LoVo (cell line): ENCODE measurements at regions not wholly inside any gene's neighbourhood (a gene's known extent, or its start where the extent isn't known, plus 50 kb on each side); places are given as distances from the start of the nearest gene placed in this dataset.
"Not testable (repeated sequence)": the region's sequence is repeated elsewhere in the genome, so short reads cannot be mapped to it uniquely, and the experiment has no call there.

Source experiments
- DNase-seq: peaks from one replicate; pipeline ENCODE4 v3.0.0-alpha.2; 2016; ENCODE audit warnings: low spot score

DNA sequence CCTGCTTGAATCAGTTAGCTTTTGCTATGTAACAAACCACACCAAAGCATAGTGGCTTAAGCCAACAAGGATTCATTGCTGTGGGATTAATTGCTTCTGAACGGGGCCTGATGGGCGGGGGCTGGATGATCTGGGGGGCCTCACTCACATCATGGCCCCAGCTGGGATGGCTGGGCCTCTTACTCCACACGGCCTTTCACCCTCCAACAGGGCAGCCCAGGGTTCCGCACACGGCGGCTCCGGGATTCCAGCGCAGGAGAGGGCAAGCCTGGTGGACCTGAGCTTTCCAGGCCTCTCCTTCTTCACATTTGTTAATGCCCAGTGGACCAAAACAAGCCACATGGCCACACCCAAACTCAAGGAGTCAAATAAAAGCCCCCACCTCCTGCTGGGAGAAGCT lies 86.3 kb upstream of the PHLPP1 start:
- no peak for DNase-seq

DNA sequence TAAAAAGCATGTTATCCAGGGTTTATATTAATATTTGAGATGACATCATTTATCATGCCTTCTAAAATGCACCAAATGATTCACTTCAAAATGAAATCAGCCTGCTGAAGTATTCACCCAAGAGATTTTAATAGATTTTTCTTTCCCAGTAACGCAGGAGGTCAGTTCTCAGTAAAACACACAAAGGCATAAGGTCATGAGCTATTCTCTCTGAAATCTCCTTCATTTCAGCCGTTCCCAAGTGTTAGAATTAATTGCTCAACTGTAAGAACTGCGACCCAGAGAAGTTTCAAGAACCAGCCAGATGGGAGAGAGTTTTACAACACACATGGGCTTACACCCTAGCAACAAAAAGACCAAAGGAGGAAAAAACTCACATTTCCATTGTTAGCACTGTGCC lies 84.2 kb upstream of the PHLPP1 start:
- no peak for DNase-seq

DNA sequence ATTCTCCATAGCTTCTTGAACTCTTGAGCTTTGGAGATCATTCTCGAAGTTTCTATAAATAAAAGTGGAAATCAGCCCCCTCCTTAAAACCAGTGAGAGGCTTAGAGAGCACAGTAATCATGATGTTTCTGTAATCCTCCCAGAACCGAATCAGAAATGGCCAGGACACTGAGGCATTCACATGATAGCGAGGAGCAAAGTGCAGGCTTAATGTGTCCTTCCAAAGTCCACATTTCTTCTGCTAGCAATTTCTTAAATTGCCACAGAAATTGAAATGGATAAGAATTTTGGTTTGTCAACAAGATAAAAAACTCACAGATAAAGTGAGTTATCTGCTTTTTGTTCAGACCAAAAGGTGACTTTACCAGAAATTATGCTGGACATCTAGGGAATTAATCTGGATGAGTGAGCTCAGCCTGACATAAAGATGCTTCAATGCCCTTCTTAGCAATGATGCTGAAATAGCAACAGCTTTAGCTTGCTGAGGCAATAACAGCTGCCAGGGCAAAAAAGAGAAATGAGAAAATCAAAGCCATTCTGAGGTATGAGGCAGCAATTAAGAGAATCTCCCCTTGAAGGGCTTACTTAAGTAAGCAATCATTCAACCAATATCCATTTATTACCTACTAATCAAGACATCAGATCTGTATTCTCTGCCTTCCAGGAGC lies 82.4 kb upstream of the PHLPP1 start:
- no peak for DNase-seq

DNA sequence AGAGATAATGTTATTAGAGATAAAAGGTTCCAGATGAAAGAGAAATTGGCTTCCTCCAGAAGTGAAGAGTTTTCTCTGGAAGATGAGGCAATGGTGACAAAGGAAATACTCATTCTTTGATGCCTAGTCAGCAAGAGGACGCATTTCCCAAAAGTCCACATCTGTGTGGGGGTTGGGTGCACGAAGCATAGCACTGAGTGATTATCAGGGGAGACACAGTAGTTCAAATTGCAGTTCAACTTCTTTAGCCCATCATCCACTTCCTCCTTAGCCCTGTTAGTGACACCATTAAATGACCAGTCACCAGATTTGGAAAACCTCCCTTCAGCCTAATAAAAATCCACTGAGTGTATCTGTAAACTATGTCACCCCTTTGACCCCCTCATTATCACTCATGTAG lies 80.9 kb upstream of the PHLPP1 start:
- DNase-seq = no peak

DNA sequence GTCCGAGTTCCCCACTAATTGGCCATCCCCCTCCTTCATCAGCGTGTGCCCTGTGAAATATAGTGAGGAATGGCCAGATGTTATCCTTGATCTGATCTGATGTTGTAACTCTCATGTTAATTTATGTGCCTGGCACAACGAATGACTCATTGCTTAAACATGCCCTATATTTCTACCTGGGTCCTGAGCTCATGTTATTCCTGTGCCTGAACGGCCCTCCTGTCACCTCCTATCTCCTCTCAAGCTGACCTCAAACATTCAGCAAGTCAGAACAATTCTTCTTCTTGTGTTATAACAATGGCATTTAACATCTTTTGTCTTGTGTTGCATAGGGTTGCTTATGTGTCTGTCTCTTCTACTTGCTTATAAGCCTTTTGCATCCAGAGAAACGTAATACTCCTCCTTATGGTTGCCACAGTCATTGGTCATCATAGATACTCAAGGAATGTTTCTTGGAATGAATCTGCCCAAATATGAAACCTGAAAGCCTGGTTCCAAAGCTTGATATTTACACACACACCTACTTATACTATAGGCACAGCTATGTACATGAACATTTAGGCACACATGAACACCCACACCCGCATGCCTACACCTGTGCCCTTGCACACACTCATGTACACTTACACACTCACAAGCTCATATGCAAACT lies 80.2 kb upstream of the PHLPP1 start:
- DNase-seq = peak; percentile 74

DNA sequence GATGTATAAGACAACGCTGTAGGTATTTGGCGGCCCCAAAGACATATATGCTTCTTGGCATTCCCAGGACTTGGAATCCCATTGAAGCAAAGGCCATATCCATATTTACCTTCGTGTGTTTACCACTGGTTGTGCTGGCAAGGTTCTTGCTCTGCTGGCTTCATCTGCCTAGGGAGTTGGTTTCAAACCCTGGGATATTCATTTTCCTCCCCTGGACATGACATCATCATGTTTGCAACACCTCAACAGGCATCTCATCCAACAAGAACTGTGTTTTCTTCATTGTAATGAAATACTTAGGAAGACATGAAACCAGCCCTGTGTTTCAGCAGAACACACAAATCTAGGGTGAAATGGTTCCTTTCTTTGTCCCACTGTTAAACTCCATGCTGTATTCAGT lies 77.9 kb upstream of the PHLPP1 start:
- DNase-seq = no peak

DNA sequence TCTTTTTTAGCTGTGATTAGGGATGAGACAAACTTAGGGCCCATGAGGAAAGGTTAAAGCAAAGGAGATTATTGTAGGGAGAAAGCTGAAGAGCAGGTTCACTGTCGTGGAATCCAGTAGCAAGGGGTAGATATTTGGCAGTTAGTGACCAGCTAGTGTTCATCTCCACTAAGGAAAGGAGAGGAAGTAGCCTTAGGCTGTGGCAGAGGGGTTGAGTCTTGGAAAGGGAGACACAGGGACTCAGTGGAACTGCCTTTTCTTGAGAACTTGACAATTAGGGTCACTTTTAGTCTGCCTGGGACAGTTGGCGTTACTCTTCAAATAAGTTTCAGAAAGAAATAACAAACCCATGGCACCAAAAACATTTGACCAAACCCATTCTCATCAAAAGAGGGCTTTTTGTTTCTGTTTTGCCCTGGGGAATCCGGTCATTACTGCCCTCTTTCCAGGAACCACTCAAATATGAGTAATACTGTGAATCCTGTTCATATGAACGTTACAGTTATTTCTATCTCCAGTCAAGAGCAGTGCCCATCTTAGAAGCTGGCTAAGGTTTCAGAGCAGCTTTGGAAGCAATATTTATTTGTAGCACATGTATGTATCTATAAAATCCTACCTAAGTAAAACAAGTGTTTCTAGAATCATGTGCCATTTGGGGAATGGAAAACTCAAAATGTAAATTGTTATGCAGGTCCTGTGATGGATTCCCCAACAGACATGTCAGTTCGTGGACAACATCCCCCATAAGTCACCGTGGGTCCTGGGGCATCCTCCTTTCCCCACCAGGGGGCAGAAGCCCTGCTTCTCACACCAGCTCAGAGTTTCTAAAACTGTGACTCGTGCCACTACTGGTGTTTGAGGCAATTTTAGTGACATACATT lies 77.3 kb upstream of the PHLPP1 start:
- no peak for DNase-seq

DNA sequence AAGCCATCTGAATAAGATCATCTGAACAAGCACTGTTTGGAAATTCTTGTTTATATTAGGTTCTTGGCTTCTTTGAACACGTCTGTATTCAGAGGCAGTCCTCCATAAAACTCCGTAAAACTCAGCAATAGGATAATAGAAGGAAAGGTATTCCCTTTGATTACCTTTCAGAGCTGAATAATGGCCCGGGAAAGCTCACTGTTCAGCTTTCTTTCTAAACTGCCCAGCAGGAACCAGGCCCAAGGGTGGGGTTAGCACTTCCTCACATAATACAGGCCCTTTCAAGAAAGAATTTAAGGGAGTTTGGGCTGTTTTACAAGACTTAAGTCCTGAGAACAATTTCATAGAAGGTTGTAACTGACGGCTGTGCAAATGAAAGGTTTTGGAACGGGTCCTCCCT lies 72.2 kb upstream of the PHLPP1 start:
- no peak for DNase-seq

DNA sequence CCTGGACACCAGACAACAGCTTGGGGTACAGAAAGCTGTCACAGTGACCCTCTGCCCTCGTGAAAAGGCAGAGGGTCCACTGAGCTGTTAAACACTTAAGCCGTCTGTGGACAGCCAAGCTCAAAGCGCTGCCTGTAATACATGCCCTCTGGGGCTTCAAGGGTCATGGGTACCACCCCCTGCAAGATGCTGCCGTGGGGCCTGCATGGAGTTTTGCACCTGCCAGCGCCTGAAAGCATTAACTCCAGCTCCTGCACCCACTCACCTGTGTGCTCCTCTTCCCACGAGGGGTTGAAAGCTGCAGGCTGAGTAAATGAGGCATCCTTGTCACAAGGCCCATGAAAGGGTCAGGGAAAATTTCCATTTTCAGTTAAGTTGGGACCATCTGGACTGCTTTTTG lies 70.6 kb upstream of the PHLPP1 start:
- DNase-seq = no peak

DNA sequence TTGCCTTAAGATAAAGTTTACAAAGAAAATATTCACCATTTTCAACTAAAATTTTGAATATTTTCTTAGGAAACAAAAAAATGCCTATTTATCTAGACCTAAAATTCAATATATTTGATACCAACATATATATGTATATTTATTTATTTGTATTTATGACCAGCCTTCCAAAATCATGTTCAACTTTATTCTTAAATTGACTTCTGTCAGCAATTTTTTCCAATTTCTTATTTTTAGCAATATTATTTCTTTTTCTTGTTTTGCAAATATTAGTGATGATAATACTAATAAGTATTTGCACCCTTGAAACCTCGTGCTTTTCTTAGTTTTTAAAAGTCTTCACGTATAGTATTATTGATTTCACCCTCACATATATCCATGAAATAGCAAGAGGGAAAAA lies 68.2 kb upstream of the PHLPP1 start:
- no peak for DNase-seq

DNA sequence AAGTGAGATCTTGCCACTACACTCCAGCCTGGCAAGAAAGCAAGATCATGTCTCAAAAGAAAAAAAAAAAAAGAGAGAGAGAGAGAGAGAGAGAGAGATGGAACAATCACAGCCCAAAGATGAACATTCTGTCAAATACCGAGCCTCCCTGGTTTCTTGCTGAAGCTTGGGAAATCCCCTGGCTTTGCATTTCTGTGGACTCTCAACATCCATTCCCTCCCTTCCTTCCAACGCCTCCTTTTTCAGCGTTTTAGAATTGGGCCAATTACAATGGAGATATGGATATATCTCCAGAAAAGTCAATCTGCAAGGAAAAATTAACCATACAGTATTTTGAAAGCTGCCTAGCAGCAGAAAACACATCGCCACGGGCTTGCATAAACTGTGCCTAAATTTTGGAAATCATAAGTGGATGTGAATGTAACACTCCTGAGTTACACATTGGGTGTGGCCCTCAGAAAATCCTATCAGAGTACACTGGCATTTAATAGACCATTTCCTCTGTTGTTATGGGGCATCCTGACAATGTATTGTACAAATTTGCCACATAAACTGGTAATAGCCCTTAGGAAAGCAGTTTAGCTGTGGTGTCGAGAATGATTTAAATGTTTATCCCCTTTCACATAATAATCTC lies 67.2 kb upstream of the PHLPP1 start:
- DNase-seq = no peak

DNA sequence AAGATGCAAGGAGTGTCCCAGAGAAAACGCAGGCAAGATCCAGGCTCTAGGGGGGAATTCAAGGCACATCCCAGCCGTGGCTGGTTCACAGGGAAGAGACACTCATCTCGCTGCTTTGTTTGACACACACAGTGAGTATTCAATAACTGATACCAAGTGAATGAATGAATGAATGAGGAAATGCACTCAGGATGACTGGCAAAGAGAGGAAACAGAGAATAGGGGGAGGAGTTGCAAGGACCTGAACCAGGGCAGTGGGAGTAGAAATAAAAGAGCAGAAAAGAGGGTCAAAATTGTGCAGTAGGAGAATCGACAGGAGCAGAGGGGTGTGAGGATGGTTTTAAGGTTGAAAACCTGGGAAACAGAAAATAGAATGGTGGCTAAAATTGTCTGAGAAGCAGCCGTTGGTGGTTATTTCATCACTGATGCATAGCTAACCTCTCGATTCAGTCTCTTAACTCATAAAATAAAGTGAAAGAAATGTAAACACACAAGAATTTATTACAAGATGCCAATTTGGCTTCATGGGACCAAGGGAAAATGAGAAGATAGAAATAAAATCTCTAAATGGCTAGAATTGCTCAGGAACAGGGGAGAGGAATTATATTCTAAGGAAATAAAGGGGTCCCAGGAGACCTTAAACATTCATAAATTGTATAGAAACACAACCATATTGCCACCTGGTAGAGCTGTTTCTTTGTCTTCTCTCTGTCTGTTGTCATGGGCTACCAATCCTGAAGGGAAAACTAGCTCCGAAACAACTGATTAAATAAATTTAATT lies 63.9 kb upstream of the PHLPP1 start:
- no peak for DNase-seq

DNA sequence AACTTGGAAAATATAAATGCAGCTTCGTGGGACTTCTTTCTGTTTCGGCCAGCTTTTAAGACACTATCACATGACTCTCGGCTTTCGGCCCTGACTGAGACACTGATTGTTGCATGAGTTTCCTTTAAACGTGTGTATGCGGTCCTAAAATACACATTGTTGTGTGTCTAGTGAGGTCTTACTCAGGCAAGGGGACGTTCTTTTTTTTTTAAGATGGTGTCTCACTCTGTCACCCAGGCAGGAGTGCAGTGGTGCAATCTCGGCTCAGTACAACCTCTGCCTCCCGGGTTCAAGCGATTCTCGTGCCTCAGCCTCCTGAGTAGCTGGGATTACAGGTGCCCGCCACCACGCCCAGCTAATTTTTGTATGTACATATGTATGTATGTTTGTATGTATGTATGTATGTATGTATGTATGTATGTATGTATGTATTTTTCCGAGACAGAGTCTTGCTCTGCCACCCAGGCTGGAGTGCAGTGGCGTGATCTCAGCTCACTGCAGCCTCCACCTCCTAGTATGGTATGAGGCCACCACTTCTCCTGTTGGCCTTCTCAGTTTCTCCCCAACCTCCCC lies 63.2 kb upstream of the PHLPP1 start:
- not testable (repeated sequence) for DNase-seq

DNA sequence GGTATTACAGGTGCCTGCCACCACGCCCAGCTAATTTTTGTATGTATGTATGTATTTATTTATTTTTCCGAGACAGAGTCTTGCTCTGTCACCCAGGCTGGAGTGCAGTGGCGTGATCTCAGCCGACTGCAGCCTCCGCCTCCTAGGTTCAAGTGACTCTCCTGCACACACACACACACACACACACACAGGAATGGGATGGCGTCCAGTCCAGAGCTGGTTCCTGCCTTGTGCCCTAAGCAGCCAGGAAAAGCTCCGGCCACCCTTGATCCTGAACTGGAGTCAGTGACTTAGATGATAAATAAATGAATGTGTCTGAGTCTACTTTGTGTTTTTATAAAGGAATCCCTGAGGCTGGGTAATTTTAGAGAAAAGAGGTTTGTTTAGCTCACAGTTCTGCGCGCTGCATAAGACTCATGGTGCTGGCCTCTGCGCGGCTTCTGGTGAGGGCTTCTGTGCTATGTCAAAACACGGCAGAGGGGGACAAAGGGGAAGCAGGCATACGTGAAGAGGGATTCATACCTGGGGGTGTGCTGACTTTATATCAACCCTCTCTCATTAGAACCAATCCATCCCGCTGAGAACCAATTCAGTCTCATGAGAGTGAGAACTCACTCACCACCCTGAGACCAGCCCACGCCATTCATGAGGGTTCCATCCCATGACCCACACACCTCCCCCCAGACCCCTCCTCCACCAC lies 59.7 kb upstream of the PHLPP1 start:
- DNase-seq = no peak

DNA sequence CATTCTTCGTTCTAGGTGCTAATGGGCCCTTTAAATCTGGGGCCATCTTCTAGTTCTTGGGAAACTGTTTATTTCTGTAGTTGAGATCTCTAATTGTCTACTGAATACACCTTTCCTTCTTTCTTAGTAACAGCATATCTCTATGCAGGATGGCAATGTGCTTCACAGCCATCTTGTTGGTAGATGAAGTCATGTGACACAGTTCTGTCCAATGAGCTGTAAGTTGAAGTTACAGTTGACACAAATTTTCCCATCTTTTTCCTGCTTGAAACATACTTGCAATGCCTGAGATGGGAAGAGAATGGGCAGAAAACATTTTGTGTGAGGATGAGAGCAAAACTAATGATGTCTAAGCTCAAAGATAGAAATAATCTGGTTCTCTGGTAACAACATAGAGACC lies 57.3 kb upstream of the PHLPP1 start:
- no peak for DNase-seq

DNA sequence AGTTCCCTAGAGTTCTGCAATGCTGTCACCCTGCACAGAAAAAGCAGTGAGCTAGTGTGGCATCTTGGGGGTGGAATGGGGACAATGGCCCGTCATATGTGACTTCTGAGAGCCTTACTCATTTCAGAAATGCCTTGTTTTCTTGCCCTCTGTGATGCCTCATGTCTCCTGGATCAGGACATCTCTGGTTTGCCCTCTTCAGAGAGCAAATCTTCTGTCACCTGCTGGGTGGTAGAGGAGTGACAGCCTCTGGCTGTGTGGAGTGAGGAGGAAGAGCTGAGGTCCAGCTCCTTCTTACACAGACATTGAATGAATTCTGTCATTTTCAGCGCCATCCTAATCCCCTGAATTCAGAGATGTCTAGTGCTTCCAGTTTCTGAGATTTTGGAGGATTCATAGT lies 55.6 kb upstream of the PHLPP1 start:
- no peak for DNase-seq

DNA sequence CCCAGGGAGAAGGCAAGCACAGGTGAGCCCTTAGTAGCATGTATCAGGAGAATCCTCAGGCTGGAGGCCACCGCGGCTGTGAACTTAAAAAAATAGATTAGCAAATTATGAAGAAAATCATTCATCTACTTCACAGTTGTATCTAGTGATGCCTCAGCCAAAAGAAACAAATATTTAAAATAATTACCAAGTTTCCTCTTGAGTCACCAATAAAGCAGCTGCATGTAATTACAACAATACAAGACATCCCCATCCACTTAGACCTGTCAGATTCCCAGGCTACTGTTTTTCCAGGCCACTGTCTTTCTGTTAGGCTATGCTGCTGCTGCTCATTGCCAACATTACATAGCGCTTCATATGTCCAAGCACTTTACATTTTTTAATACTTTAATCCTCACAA lies 54.6 kb upstream of the PHLPP1 start:
- DNase-seq = no peak

DNA sequence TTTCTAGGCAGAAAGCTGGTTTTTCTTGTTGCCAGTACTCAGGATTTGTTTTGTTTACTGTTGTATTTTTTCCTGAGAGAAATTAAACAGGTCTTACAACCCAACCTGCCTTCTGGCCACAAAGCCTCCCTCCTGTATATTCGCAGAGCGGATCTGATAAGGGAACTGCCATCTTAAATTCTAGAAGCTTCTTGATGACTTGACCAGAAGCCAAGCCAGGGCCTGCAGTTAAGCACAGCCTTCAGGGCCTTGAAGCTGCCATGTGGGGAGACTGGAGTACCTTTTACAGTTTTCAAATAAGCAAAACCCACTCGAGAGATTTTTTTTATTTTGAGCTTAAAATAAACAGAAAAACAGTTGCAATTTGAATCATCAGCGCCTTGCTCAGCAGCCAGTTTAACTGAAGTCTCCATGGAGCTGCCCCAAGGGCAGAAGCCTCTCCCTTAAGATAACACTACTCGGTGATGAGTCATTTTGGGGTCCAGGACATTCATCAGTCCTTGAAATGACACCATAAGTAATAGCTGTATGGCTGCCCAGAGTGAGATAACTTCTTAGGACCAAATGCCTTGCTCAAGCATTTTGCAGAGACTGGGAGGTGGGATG lies 51.5 kb upstream of the PHLPP1 start:
- DNase-seq = peak; percentile 48

DNA sequence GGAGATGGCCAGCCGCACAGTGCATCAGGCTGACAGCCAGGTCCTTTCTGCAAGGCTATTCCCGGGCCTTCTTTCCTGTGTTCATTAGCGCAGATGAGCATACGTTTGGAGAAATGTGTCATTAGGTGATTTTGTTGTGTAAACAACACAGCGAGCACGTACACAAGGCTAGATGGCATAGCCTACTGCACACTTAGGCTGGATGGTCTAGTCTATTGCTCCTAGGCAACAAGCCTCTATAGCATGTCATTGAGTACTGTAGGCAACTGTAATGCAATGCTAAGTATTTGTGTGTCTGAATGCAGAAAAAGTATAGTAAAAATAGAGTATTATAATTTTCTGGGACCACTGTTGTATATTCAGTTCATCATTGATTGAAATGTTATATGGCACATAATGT lies 50.9 kb upstream of the PHLPP1 start:
- no peak for DNase-seq

DNA sequence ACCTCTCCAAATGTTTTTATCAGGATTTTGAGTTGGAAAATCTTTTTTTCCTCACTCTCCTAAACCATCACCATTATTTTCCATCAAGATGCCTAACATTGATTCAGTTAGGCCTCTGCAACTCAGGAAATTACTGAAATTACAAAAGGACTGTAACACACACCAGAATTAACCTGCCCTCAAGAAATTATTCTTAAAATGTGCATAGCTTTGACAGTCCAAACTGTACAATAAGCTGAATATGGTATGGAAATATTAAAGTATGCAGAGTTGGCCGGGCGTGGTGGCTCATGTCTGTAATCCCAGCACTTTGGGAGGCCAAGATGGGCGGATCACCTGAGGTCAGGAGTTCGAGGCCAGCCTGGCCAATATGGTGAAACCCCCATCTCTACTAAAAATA lies 50.2 kb upstream of the PHLPP1 start:
- DNase-seq = no peak
